HG03558 (cell line): ENCODE measurements at regions not wholly inside any gene's neighbourhood (a gene's known extent, or its start where the extent isn't known, plus 50 kb on each side); places are given as distances from the start of the nearest gene placed in this dataset.
"Not testable (repeated sequence)": the region's sequence is repeated elsewhere in the genome, so short reads cannot be mapped to it uniquely, and the experiment has no call there.

Source experiments
- ATAC-seq: cut with Tn5 transposase; IDR thresholded peaks from one replicate; pipeline ENCODE4 v1.9.1; 2021; ENCODE audit warnings: moderate number of reproducible peaks; ENCODE audit not compliant: unreplicated experiment; ENCODE audit errors: extremely low read depth

- no peak for ATAC-seq
Observed at GRCh38 chr10:2245580-2245979, 508.3 kb upstream of the ADARB2 start.

DNA sequence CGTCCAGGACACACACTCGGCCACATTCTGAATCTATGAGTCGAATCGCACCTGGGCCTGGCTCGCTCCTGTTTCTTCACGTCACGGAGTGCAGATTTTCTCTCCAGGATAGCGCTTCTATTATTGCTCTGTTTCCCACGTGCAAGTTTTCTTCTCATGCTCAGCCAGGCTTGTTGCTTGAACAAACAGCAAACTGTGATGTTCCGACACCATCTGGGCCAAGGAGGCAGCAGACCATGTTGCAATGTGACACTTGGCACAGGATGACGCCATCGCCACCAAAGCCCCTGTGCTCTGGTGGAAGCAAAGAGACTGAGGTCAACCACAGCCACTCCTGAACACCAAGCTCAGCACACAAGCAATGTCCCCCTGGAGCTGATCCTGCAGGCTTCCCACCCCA lies 507.1 kb upstream of the ADARB2 start:
- ATAC-seq: no peak

DNA sequence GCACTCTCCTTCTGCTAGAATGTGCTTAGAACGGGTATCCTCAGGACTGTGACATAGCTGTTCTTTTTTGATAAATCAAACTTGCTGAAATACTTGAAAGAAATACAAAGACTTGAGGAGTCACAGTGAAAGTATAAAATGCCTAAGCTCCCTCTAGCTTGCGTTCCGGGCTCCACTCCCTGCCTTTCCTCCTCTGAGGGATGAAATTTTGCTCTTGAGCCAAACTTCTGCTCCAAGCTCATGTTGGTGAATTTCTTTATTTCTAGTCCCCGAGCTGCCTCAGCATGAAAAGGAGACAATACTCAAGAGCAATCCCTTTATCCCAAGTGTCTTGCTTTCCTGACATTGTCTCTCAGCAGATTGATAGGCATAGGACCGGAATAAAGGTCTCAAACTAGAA lies 499.6 kb upstream of the ADARB2 start:
- ATAC-seq: no peak

DNA sequence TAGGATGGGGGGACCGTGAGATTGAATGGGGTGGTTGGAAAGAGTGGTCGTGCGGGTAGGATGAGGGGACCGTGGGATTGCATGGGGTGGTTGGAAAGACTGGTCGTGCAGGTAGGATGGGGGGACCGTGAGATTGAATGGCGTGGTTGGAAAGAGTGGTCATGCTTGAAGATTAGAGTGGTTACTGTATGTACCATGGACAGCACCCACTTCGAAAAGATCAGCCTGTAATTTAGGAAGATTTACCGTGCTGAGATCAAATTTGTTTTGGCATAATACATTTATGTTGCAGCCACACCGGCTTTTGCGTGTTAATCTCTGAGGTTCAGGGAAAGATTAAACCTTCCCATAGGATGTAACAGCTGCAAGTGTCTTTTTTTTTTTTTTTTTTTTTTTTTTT lies 495.2 kb upstream of the ADARB2 start:
- ATAC-seq: no peak

DNA sequence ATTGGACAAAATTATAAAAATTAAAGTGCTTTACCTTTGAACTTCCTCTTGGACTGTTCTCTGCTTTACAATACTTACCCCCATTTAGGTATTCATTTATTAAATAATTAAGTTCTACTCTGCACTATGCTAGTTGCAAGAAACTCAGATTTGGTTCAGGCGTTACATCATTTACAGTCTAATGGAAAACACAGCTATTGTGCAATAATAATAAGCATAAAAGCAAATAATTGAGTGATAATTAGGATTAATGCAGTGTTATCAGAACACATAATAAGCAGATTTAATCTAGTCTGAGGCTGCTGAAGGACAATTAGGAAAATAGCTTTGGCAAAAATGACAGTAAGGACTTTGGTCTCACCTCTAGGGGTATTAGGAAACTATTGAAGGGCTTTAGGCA lies 493.2 kb upstream of the ADARB2 start:
- ATAC-seq: no peak

DNA sequence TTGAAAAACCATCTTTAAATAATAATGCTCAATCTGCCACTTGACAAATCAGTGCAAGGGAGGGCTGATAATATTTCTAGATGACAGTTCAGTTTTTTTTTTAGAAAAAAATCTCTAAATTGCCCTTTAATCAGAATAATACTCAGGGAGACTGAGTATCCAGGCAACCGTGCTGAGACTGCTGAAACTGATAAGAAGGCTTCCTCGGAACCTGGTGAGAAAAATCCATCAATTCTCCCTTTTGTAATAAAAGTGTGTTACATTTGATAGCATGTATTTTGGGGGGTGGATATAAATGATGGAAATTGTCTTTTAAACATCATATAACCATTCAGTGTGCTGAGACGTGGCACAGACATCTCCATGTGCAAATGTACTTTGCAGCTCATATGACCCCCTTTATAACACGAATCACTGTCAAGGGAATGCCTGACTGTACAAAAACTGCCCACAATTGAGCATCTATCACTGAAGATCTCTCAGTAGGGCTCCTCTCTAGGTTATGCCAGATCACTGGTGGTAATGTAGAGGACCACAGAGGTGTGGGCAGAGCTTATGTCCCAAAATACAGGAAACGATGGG lies 491.1 kb upstream of the ADARB2 start:
- no peak for ATAC-seq

DNA sequence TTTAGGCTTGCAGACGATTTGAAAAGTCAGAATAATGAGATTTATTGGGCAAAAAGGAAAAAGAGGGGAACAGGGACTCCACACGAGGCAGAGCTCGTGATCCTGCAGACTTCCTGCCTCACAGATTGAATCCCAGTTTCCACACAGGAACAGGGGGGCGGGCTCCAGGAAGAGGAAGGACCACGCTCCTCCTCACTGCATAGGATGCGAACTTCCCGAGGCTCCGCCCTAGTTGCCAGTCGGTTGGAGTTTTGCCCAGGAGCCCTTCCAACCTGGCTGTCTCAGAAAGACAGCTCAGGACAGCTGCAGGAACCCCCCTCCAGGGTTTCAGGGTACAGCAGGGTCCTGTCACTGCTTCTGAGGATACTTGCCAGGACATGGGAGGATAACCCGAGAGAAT lies 488.3 kb upstream of the ADARB2 start:
- no peak for ATAC-seq

DNA sequence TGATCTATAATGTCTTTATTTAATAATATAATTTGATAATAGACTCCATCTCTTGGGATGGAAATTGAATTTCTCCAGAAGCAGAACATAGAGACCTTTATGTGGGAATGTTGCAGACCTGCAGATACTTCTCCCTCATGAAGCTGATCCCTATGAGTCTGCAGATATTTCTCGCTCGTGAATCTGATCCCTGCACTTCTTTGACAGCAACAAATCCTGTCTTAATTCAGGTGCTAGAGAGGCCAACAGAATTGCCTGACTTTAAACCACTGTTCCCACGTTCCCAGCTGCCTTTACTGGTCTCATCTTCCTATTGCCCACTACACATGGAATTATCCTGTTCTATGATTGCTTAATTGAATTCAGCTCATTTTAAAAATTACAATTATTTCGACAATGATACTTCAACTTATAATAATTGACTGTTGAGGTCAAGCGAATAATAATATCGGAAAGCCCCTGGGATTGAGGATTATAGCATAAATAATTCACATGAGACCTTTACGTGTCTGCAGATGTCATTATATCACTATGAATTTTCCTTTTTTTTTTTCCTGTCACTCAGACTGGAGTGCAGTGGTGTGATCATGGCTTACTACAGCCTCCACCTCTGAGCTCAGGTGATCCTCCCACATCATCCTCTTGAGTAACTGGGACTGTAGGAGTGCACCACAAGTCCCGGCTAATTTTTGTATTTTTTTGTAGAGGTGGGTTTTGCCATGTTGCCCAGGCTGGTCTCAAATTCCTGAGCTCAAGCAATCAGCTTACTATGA lies 486.4 kb upstream of the ADARB2 start:
- no peak for ATAC-seq

- ATAC-seq: no peak
Observed at GRCh38 chr10:2222631-2223030, 485.3 kb upstream of the ADARB2 start.

DNA sequence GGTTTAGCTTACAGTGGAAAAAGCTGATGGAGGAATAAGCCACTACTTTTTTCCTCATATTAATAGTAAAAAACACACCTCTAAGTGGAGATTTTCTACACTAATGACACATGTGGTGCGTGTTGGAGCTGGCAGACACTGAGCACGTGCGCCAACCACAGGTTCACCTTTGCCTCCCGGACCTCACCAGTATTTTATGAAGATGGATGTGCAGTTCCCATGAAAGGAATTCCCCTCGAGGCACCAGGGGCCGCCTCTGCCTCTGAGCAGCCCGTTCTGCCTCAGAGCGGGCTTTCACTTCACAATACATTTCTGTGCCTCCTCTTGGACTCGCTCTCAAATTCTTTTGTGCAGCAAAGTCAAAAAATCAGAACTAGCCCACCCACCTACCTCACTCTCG lies 477.5 kb upstream of the ADARB2 start:
- no peak for ATAC-seq

DNA sequence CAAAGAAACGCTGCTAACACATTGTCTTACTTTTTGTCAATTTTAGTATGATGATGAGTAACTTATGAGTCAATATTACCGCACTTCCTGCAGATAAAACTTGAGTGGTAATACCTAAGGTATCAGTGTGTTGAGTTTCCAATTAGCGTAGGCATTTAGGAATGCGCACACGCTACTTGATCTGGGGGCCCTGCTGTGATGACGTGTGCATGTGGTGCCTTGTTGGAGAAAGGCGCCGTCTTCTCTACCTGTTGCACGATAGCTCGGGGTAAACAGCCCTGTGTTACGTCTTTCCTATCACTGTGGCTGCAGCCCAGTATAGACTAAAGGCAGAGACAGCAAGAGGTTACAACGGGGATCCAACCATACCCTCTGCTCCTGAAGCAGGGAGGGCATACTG lies 476.8 kb upstream of the ADARB2 start:
- no peak for ATAC-seq

GRCh38 chr10:2212244-2212834 lies 475.0 kb upstream of the ADARB2 start:
- ATAC-seq: no peak

- ATAC-seq: no peak
Observed at GRCh38 chr10:2210088-2210487, 472.8 kb upstream of the ADARB2 start.

GRCh38 chr10:2208106-2208505 lies 470.8 kb upstream of the ADARB2 start:
- no peak for ATAC-seq

- no peak for ATAC-seq
Observed at GRCh38 chr10:2207246-2207922, 470.1 kb upstream of the ADARB2 start.

DNA sequence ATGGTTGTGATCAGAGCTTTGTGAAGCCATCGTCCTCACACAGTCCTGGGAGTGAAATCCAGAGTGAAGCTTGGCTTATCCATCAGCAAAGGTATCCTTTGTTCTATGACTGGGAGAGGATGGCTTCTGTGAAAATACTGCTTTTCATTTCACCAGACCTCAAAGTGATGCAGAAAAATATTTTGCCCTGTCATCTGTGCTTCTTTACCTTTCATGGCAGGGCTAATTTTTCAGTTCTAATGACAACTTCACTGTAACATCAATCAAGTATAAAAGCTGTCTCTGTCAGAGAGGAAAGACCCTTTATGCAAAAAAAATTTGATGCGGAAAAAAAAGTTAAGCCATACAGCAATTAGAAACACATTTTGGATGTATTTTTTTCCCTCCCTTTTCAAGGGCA lies 468.1 kb upstream of the ADARB2 start:
- ATAC-seq: no peak

DNA sequence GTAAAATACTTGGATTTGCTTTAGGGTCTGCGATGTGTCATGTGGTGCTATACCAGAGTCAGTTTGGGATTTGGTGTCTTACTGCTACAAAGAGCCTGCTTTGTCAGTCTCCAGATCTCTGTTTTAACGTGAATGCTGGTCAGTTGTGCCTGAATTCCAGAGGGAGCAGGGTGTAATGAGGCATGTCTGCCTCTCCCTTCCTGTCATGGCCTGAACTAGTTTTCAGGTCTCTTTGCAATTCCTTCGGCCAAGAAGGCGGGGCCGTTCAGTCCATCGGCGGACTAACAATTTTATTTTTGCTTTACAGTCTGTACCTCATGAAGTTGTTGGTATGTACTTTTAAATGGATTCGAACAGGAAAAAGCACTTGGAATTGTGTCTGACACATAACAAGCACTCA lies 465.1 kb upstream of the ADARB2 start:
- ATAC-seq: no peak

DNA sequence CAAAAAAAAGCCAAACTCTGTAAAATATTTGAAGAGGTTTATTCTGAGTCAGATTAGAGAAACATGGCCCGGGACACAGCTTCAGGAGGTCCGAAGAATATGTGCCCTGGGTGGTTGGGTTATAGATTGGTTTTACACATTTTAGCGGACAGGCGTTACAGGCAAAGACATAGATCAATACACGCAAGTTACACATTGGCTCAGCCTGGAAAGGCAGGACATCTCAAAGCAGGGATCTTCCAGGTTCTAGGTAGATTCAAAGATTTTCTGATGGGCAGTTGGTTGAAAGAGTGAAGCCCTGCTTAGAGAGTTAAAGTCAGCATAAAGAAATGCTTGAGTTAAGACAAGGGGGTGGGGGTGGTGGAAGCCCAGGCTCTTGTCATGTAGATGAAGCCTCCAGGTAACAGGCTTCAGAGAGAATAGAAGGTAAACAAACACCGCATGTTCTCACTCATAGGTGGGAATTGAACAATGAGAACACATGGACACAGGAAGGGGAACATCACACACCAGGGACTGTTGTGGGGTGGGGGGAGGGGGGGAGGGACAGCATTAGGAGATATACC lies 464.3 kb upstream of the ADARB2 start:
- no peak for ATAC-seq

- ATAC-seq: no peak
Observed at GRCh38 chr10:2197663-2198062, 460.3 kb upstream of the ADARB2 start.

DNA sequence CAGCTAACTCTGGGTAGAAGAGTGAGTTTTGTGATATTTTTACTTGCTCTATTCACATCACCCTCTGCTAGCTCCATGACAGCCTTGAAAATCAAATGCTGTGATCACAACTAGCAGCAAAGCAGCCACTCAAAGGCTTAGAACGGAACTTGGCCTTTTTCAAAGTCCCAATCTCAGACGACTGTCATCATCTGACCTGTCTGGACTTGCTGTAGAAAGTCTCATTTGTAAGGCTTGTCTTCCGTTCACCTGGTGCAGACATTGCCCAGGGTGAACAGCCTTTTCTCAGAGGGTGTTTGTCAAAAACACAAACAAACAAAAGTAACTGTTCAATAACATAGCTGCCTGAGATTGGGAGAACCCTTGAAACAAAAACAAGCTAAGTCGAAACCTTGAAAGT lies 458.9 kb upstream of the ADARB2 start:
- ATAC-seq: no peak

GRCh38 chr10:2189356-2189755 lies 452.0 kb upstream of the ADARB2 start:
- ATAC-seq: not testable (repeated sequence)
